ENCODE measurements at regions not wholly inside any gene's neighbourhood (a gene's known extent, or its start where the extent isn't known, plus 50 kb on each side); places are given as distances from the start of the nearest gene placed in this dataset.

DNA sequence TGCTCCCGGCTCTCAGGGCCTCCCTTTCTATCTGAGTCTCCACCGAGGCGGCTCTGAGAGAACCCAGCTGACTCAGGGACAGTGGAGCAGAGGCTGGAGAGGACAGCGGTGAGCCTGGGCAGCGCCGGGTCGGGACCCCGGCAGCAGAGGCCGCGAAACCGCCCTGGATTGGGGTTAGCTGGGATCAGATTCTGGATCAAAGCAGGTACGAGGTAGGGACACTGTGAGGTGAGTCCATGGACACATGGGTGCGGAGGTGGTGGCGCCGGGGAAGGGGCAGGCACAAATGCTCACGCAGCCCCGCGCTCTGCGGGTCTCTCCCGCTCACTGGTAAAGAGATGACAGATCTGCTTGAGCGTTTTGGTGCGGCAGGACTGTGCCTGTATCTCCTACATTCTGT, 146.4 kb upstream of the GGTLC1 start:
- DNase-seq: no peak

- DNase-seq: no peak
Observed at GRCh38 chr20:24134284-24134683, 145.7 kb upstream of the GGTLC1 start.

DNA sequence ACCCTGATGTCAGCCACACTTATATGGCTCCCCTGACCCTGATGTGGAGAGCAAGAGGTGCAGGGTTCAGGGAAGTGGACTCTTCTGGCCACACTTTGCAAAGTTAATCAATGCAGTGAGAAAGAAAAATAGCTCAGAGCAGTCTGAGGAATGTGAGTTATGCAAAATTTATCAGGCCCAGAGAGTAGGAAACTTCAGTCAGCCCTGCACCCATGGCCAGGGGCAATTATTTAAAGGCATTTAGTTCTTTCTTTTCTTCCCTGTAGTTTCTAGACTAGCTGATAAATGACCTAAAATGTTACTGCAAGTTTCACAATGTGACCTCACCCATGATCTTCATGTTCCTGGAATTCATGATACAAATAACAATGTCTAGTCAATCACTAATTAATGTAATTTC, 143.7 kb upstream of the GGTLC1 start:
- no peak for DNase-seq

GRCh38 chr20:24131684-24132083, 143.1 kb upstream of the GGTLC1 start:
- DNase-seq: no peak

GRCh38 chr20:24131281-24131680, 142.7 kb upstream of the GGTLC1 start:
- DNase-seq: no peak

GRCh38 chr20:24129641-24130040, 141.1 kb upstream of the GGTLC1 start:
- no peak for DNase-seq

DNA sequence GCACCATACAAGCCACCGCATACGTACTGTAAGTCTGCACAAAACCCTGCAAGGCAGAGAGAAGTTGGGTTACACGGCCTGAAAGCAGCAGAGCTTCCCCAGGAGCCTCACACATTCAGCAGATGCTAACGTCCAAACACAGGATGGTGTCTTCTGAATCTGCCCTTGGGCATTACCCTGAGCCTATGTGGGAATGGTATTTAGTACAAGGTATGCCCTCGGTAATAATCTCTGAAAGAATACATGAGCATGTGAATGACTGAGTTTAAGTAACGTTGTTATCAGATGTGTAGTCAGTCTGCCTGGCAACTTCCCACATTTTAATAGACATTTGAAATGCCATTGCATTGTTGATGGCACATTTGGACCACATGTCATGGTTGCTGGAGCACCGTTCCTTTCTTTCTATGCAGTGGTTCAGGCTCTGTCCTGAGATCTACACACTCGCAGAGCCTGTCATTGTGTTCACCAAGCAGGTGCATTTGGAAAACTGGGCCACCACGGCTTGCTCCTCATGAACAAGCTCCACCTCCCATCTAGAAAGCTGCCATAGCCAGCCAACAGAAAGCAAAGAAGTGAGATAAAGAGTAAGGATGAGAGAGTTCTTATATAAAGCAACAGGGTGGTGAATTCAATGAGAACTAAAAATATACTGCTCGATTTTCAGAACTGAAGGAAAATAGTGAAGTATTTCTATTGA, 136.5 kb upstream of the GGTLC1 start:
- no peak for DNase-seq

DNA sequence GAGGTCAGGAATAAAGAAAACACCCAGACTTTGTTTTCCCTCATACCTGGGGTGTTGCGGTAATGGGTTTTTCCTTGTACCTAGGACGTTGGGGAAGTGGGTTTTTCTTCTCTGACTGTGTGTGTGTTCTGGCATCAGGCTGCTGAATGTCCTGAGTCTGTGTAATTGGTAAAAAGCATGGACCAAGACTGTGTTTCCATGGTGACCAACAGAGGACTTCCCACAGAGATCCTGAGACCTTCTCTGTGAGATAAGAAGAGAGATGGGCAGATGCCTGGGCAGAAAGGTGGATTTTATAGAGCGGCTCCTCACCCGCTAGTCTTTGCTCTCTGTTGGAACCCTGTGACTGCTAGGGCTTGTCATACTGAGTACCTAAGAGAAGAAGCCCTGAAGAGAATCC, 135.4 kb upstream of the GGTLC1 start:
- no peak for DNase-seq

GRCh38 chr20:24118441-24119175, 130.0 kb upstream of the GGTLC1 start:
- no peak for DNase-seq

GRCh38 chr20:24118034-24118433, 129.5 kb upstream of the GGTLC1 start:
- no peak for DNase-seq

- no peak for DNase-seq
Observed at GRCh38 chr20:24117383-24117782, 128.8 kb upstream of the GGTLC1 start.

GRCh38 chr20:24116611-24117010, 128.0 kb upstream of the GGTLC1 start:
- DNase-seq: no peak

DNA sequence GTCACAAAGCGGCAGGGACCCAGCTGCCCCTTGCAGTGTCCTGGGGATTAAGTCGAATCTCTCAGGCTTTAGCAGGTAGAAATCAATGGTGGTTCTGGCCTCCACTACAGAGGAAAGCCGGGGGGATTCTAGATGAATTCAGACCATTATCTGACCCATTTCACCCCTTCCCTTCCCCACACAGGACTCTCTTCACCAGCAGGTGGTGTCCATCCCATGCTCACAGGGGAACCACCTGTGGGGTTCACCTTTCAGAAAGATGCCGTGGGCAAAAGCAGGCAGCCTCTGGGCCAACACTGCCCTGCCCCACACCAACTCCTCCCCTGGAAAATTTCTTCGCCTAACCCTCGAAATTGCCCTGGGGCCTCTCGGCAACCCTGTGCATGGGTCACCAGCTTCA, 123.8 kb upstream of the GGTLC1 start:
- DNase-seq: no peak

GRCh38 chr20:24111858-24112257, 123.3 kb upstream of the GGTLC1 start:
- no peak for DNase-seq

DNA sequence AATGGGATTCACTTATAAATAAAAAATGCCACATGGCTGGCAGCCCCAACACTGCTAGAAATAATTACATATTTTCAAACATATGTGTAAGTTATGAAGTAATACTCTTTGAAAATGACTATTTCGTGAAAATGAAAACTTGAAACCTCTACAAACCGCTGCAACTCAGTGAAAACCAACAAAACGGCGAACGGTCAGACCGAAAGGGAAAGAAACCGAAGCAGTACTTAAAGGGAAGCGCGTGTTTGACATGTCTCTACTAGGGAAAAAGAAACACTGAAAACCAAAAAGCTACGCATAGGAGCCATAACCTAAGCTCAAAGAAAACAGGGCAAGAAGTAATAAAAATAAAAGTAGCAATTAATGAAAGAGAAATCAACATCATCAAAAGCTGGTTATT, 121.0 kb upstream of the GGTLC1 start:
- DNase-seq: no peak

- no peak for DNase-seq
Observed at GRCh38 chr20:24109008-24109407, 120.4 kb upstream of the GGTLC1 start.

DNA sequence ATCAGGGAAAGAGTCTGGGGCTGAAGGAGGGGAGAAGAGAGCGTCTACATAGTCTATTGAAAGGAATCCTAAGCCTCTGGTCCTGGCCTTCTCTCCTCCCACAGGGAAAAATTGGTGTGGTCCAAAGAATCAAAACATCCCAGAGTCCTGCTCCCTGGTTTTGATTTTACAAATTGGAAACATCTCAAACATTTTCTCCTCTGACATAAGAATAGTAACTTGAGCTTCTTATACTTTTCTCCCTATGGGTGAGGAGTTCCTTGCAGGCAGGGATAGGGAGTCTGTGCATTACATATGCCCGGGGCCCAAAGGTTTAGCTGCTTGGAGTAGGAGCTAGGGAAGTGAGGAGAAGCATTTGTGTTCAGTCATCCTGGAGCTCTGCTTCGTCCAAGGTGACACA, 120.0 kb upstream of the GGTLC1 start:
- DNase-seq: no peak

DNA sequence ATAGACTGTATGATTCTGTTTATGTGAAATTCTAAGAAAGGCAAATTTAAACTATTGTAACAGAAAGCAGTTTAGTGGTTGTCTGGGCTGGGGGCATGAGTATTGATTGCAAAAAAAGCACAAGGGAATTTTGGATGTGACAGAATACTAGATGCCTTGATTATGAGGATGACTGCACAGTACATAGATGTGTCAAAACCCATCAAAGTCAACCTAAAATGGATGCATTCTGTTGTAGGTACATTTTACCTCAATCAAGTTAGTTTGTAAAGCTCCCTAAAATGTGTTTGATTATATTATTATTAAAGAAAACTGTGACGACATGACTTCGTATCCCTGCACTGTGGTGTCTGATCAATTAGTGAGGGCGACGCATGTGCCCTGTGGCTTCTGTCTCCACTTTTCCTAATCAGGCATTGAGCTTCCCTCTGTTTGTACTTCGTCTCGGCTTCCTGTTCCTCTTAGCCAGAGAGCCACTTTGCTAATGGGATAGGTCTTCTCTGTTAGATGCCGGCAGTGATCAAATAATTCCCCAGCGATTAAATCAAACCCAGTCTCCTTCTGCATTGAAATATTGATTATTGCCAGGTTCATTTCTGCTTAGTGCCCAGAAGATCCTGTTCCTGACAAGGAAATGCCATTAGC, 118.3 kb upstream of the GGTLC1 start:
- DNase-seq: no peak

DNA sequence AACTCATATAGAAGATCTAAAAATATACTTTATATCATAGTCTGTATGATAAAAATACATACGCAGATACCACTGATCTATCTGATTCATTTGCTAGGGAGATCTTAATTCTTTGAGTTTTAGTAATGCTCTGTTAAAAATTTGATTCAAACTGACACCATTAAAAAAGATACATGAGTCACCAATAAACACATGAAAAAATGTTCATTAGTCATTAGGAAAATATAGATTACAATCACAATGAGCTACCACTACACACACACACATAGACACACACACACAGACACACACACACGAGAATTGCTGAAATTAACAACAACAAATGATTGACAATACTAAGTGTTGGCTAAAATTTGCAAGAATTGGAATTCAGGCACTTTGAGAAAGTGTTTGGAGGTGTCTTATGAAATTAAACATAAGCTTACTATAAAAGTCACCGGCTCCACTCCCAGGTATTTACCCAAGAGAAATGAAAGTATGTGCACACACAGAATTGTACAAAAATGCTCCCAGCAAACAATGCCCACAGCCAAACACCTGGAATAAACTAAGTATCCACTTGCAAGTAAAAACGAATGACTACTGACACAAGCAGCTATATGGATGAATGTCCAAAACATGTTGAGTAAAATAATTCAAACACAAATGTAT, 117.7 kb upstream of the GGTLC1 start:
- no peak for DNase-seq

DNA sequence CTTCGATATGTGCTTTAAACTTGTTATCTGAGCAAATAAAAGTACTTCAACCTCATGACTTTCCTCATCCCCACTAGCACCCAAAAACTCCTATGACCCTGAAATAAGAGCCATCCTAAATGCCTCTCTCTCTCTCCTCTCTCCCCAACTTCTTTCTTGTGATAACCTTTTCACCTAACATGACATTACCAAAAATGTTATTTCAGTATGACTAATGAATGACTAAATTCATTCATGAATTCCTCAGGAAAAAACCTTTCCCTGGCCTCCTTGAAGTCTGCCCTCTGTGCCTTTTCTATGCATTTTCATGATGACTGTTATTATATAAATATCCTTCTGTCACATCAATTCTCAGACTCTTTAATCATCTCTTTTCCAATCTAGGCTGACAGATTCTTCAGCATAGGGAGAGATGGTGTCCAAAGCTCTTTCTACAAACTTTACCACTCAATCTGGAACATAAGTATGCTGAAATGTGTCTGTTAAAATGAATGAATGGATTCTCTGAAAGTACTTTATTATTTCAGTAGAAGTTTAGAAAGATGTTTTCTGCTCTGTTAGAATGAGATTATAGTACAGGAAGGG, 114.3 kb upstream of the GGTLC1 start:
- no peak for DNase-seq

GRCh38 chr20:24102290-24102689, 113.7 kb upstream of the GGTLC1 start:
- no peak for DNase-seq

- peak; percentile 68 for DNase-seq
Observed at GRCh38 chr20:24100370-24101011, 111.9 kb upstream of the GGTLC1 start.

- no peak for DNase-seq
Observed at GRCh38 chr20:24098886-24099285, 110.3 kb upstream of the GGTLC1 start.

Data from NCI-H1105 treated with DMSO at 0.1 percent for 48 hours (cell line).